Head of caudate nucleus (tissue), 42 donors: ENCODE measurements at regions not wholly inside any gene's neighbourhood (a gene's known extent, or its start where the extent isn't known, plus 50 kb on each side); places are given as distances from the start of the nearest gene placed in this dataset.

Source experiments
- DNase-seq, 42 donors: peaks; one replicate each; pipeline versions ENCODE4 v3.0.0 to v3.0.0-alpha.2; 2020 to 2021; ENCODE audit warnings: mixed read lengths in 7 of 42
- intact Hi-C: fragments of 100-400 bp; cut with DNase I; formaldehyde crosslinking; loops from one replicate; pipeline ENCODE4 v1.15.0; 2022

DNA sequence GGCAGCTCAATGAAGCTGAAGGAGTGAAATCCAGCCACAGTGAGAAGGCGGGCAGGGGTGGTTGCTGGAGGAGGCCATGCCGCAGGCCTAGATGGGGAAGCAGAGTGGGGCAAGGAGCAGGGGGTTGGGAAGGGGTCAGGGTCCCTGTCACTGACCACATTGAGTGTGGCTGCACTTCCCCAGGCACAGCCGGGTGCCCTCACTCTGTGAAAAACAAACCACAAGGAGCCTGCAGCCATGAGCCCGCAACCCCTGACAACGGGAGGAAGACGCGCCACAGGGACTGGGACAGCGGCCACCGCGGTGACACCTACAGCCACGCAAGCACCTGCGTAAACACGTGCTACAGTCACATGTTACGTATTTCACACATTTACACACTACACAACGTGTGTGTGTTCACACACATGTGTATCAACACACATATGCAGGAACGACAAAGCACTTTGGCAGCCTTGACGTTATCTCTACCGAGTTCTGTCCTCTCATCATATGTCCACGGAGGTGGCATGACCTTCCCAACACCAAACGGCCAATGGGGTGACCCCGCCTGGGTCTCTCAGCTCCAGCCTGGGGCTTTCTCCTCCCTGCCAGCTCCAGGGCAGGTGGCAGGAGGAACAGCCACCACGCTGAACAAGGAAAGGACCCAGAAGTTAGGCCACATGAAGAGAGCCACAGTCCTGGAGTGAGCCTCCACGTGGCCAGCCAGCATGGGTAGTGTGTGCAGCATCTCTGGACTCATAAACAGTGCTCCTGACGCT lies 137.6 kb upstream of the RPS6KA2 start:
- peak in 5 of 42 donors; percentile 3 to 17 (median 12) for DNase-seq
- intact Hi-C loops: no loop called here

DNA sequence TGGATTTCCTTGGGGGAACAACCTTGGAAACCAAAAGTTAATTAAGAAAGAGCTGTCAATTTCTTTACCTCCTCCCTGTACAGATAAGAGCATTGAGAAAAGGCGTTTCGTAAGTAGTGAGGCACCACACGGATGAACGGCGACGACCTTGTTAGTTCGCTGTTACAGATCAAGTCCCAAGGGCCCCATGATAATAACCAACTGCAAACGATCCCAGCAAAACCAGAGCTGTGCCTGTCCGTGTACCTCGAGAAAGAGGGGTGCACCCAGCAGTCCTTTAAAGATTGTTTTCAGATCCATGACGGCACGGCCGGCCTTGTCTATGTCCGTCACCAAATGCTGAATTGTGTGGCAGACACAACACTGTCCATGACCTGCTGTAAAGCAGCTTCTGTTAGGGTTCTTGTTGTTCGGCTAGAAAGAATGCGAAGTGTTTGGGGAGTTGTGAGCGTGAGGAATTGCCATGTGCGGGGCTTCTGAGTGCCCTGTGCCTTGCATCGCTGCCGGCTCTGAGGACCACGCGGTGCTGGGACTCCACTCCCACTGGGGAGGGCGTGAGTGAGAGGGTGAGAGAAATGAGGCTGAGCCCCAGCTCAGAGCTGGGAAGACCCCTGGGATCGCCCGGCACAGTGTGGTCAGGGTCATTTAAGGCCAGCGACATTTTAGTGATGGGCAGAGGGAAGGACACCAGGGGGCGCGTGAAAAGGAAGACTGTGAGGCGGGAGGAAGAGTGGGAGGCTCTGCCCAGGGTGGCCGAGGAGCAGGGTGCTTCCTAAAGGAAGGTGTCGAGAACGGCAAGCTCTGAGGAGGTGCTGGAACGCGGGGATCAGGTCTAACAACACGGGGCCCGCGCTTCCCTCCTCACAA lies 136.8 kb upstream of the RPS6KA2 start:
- peak in 5 of 42 donors; percentile 3 to 14 (median 14) for DNase-seq
- intact Hi-C loops: no loop called here

DNA sequence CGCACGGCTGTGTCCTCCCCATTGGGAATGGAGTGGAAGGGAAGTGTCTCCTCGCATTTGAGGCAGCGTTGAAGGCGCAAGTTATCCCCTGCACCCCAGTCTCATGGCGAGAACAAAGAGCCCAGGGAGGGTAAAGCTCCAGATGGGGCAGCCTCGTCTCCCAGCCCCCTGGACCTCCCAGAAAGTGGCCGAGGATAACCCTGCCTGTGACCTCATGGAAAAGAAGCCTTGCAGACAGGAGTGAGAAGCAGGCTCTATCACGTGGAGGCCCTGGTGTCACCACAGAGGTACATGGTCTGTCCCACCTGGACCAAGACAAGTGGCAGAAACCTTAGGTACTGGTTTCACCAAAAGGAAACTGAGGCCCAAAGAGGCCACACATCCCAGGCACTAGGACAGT lies 134.8 kb upstream of the RPS6KA2 start:
- peak in 2 of 42 donors; percentile 8 to 15 for DNase-seq
- intact Hi-C loops: no loop called here

DNA sequence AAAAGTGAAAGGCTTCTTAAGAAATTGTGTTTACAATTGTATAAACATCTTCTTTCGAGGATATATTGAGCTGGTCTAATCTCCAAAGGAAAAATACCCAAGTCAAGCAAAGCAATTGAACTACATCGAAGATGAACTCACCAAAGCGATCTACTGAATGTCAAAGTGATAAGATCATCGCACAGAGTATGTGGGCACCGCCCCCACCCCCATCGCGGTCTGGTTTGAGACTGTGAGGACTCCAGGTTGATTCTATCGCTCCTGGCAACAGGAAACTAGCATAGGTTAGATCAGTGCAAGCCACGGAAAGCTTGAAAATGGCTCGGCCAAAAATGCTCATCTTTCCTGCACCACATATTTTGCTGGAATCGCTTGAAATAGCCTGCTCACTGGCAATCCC lies 133.2 kb upstream of the RPS6KA2 start:
- intact Hi-C loops: no loop called here
- peak in 1 of 42 donors; percentile 5 for DNase-seq

DNA sequence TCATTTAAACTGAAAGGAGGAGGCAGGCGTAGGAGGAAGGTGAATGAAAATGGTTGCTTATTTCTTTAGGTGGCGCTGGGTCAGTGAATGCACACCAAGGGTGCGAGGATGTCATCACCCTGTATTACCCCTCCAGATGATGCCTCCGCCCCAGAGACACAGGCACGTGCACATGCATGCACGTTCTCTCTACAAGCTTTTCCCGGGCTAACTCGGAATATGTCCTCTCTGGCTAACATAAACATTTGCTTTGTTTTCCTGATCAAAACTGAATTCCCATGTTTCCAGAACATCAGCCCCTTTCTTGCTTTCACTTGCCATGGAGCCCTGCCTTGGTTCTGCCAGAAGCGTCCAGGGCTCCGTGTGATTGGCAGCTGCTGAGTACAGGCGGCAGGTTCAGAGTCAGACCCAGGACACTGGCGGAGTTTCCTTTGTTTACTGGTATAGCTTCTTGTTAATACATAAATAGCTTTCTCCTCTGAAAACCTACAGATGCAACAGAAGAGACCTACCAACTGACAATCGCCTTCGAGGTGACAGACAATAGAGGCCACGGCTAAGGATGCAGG lies 131.2 kb upstream of the RPS6KA2 start:
- DNase-seq: no peak
- intact Hi-C loops: no loop called here

DNA sequence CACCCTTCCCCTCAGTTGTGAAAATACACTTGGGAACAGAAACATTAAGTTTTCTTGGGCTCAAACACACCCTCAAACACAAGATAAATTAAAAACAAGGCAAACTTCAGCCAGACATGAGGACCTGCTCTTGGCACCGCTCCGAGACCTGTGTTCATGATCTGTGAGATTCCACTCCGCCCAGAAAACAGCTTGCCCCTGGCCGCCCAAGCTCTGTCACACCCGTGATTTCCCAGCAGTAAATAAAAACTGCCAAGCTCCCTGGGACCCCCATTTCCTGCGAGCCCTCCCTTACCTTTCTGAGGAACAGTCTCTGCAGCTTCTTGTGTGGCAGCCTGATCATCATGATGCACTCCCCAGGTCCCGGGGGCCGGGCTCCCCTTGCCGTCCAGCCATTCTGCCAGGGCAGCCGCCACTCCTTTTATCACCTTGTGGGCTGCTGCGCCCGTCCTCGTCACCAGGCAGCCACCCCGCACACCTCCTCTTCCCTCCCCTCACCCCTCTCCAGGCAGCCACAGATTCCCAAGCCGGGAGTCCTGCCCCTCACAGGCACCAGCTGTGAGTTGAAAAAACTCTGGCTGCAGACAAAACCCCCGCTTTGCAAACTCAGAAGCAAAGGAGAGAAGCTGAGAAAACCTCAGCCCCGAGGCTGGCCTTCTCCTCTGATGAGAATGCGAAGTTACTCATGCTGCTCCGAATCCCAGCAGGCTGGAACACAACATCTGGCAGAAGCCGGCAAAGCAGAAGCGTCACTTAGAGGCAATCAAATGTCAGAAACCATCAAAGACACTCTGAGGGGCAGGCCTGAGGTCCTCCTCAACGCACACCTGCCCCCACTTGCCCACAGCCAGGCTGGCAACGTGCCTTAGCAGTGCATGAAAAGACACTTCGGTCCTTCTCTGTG lies 130.4 kb upstream of the RPS6KA2 start:
- DNase-seq: peak in 1 of 42 donors; percentile 27
- intact Hi-C loops: no loop called here

DNA sequence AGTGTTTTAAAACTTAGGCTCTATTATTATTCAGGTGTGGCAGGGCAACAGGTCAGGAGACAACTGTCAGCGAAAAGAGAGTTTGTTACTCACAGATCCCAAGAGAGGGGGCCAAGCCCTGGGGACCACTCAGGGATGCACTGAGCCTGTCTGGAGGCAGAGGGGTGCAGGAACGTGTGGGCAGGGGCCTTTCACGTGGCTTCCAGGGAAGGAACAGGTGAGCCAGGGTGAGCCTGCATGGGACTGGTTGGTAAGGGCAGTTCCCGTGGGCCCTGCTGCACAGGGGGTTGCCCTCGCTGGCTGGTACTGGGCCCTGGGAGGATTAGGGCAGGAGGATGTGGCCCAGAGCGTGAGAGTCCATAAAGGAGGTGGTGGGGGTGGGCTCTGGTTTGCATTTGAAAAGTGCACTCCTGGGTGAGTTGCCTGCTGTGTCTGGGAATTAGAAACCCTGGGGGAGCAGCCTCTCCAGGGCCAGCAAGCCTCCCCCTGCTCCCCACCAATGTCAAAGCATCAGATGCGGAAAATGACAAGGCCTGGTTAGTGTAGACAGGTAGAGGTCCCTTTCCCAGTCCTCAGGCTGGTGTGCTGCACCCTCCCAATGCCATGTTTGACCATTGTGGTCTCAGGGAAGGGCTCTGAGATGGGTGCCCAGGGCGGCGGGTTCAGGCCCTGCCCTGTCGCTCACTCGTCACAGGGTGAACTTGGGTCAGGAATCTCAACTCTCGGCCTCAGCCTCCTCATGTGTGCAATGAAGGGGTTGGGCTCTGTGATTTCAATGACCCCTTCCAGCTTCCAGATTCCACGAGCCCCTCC lies 127.4 kb upstream of the RPS6KA2 start:
- DNase-seq: peak in 1 of 42 donors; percentile 1
- intact Hi-C loops: no loop called here

DNA sequence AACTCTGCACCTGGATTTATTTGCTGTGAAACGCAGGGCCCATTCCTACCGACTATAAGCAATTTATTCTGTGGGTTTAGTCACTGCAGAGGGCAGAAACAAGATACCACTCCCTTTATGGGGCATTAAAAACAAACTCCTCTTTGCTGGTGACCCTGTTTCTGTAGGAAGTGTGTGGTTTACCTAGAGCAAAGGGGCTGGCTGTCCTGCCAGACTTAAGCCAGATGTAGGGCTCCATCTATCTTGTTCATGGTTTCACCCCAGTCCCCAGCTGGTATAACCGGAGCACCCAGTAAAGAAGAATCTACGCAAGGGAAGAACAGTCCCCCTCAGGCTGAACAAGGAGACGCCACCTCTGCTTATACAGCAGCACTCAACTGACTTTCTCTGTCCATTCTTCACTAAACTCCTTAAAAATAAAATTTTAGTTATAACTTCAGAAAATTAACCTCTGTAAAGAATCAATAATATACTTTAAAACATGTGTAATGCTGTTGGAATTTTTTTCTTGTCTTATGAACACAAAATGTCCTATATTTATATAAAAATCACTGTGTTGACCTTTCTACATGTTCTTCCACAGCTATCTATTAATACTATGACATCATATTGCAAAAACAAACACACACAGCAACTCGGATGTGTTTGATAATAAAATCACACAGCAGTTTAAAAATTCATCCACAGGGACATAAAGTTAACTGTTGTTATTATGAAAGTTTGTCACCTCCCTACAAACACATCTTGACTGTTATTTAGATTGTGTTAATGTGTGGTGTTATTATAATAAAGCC lies 126.1 kb upstream of the RPS6KA2 start:
- DNase-seq: peak in 1 of 42 donors; percentile 0
- intact Hi-C loops: no loop called here

DNA sequence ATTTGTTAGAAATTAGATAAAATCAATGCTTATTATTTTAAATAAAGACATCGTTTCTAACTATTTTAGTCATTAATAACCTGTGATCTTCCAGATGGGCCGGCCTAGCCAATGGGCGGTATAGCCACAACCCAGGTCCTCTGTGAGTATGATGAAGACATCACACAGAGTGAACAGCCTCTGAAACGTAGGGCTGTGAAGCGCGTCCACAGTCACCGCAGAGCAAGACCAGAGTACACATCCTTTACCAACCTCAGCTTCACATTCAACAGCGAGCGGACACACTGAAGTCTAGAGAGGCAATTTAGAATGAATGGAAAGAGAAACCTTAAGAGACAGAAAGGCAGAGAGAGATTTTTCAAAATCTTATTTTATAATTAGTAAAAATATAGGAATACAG lies 125.0 kb upstream of the RPS6KA2 start:
- DNase-seq: no peak
- intact Hi-C loops: no loop called here

DNA sequence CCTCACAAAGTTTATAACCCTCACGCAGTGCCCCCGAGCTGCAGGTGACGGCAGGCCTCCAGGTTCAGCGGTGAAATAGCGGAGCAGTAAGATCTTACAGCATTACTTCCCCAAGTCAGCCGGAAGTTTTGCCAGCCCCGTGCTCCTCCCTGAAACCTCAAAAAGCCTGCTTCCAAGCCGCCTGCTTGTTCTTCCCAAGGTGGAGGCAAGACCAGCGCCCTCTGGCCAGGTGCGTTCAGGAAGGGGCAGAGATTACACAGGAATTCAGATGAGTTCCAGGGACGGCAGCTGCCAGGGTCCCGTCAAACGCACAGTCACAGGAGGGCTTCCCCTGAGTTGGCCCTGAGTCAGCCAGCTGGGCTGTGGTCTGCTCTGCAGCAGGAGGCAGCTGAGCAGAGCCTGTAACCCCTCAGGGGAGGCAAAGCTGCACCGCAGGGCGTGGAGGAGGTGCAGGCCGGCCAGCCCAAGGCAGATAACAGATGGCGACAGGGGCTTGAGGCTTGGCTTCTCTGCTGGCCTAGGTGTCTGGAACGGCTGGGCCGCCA lies 124.1 kb upstream of the RPS6KA2 start:
- intact Hi-C loops: no loop called here
- DNase-seq: no peak

DNA sequence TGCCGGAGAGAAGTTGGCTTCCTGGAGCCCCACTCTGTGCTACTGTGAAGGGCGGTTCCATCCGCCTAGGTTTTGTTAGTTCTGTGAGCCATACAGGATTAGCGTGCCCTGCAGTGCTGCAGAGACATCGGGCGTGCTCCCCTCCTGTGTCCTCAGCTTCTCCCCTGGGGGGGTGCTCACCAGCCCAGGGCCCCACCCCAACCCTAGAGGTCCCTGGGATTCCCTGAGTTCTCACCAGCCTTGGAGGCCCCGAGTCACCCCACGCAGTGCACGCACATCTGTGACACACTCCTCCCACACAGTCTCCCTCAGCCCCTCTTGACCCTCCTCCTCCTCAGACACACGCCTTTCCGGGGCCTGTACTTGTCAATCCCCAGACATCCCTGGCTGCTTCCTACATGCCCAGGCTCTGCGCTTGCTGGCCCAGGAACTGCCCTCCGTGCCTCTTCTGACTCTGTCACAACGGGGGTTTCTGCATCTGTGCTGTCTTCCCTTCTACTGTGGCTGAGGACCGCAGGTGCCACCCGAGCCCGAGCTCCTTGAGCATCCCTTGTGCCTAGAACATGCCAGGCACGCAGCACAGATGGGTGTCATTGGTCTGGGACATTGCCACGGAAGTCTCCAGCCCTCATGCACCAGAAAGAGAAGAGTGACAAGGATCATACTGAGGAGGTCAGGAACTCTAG lies 123.2 kb upstream of the RPS6KA2 start:
- no peak for DNase-seq
- intact Hi-C loops: no loop called here

DNA sequence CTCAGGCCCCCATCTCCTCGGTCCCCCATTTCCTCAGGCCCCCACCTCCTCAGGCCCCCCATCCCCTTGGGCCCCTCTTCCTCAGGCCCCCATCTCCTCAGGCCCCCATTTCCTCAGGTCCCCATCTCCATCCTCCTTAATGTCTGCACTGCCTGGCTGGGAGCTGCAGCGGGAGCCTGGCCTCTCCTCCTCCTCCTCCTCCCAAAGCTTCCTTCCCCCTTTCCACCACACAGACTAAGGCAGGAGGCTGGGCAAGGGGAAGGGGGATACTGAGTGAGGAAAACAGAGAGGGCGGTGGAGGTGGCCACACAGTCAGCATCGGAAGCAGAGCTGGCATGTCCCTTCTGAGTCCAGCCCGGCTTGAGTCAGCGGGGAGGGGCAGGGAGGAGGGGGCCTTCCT lies 122.6 kb upstream of the RPS6KA2 start:
- intact Hi-C loops: no loop called here
- no peak for DNase-seq

DNA sequence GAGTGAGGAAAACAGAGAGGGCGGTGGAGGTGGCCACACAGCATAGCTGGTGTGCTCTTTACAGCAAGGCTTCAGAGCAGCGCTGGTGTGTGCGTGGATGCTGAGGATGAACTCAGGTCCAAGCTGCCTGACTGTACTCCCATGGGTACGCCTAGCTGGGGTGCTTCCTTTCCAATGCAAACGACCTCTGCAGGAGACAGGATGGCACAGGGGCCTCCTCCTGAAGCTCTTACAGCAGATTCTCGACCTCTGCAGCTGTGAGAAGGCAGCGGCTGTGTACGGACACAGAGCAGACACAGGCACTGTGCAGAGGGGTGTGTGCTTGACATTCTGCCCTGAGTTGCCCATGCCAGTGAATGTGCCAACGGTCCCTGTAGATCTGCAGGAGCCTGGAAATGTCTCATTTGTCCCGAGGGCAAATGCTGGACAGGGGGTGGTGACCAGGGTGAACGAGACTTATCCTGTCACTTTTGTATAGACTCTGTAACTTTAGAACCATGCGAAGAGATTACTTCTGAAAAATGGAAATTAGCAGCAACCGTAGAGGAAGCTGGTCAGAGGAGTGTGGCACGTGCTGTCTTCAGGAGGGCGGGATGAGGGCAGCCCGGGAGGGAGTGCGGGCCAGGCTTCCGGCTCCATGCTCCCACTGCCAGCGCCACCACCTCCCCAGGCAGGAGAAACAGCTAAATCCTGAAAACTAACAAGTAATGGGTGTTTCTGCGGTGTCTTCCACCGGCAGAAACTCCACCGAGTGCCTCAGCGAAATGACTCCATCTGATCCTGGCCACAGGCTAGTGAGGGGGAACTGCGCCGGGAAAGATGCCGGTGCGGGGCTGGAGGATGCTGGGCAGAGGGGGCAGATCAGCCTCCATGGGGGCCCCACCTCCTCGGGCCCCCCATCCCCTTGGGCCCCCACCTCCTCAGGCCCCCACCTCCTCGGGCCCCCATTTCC lies 120.9 kb upstream of the RPS6KA2 start:
- DNase-seq: no peak
- intact Hi-C loops: no loop called here

DNA sequence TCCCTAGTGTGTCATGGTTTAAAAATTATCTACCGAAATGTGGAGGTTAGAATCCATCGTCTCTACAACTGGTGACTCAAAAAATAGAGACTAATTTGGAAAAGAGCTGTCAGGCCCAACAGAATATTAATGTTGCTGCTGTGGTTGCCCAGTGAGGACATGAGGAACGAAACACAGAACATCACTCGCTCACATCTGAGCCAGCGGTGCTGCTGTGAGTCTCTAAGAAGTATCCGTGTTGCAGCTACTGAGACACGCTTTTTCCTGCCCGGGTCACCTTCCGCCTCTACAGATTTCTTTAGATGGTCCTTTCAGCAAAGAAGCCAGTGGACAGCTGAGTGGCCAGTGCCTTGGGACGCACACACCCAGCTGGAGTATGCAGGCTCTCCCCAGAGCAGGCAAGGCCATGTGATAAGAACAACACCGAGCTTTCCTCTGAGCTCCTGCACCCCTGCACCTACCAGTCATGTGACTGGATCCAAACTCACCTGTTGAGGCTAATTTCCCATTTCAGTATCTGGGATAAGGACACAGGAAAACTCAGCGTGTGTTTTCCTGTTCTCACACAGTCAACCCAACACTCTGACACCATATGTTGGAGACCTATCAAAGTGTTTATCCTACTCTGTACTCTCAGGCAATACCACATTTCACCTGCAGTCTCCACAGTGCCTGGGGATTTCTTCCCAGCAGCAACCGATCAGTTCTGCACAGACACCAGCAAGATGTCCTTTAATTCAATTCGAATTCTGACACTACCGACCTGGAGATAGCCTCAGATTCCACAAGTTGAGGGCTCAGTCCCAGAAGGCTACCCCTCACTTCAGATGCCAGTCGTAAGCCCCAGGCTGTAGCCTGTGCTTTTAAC lies 119.0 kb upstream of the RPS6KA2 start:
- no peak for DNase-seq
- intact Hi-C loops: no loop called here
